Subcutaneous abdominal adipose tissue (tissue), 5 donors: ENCODE measurements at regions not wholly inside any gene's neighbourhood (a gene's known extent, or its start where the extent isn't known, plus 50 kb on each side); places are given as distances from the start of the nearest gene placed in this dataset.

Experiments used
- H3K27ac ChIP-seq: one replicate; pipeline ENCODE4 v1.7.0; 2013; ENCODE audit warnings: low read depth, mild to moderate bottlenecking, inconsistent platforms, low read length, moderate library complexity
- H3K27me3 ChIP-seq, 5 donors: one replicate each; pipeline ENCODE4 v1.7.0; 2013; ENCODE audit warnings: low read length in 5 of 5, inconsistent platforms in 1 of 5; ENCODE audit not compliant: control insufficient read depth in 5 of 5, insufficient read depth in 4 of 5
- H3K36me3 ChIP-seq, 5 donors: one replicate each; pipeline ENCODE4 v1.7.0; 2013; ENCODE audit warnings: low read length in 5 of 5; ENCODE audit not compliant: control insufficient read depth in 5 of 5, insufficient read depth in 5 of 5
- H3K4me1 ChIP-seq, 5 donors: one replicate each; pipeline ENCODE4 v1.7.0; 2013; ENCODE audit warnings: low read length in 5 of 5, mild to moderate bottlenecking in 3 of 5, moderate library complexity in 1 of 5; ENCODE audit not compliant: control insufficient read depth in 5 of 5, insufficient read depth in 5 of 5
- H3K4me3 ChIP-seq, 5 donors: one replicate each; pipeline ENCODE4 v1.7.0; 2013; ENCODE audit warnings: low read length in 5 of 5, low read depth in 1 of 5
- H3K9ac ChIP-seq, 5 donors: one replicate each; pipeline ENCODE4 v1.7.0; 2013; ENCODE audit warnings: low read length in 5 of 5, mild to moderate bottlenecking in 4 of 5, moderate library complexity in 3 of 5
- H3K9me3 ChIP-seq, 5 donors: one replicate each; pipeline ENCODE4 v1.7.0; 2013; ENCODE audit warnings: low read length in 5 of 5; ENCODE audit not compliant: control insufficient read depth in 5 of 5
- donor health status: healthy.
- donor health status: healthy.
- donor health status: healthy.
- donor health status: healthy.
- donor health status: healthy.

GRCh38 chr3:113051787-113052186 lies 61.0 kb downstream of the GTPBP8 start:
- H3K4me1 ChIP-seq: peaks cover 0 to 27% (median 19%) of the 10 kb centered on the region in 5 donors
- H3K4me3 ChIP-seq: no peak overlapping the region
- no peaks in the 10 kb centered on the region for H3K9me3 ChIP-seq
- no peaks in the 10 kb centered on the region for H3K27me3 ChIP-seq
- no peaks in the 10 kb centered on the region for H3K36me3 ChIP-seq
- peak overlapping the region in 1 of 5 donors; percentile 10 for H3K9ac ChIP-seq
- peak overlapping the region; percentile 23 for H3K27ac ChIP-seq

GRCh38 chr3:113053169-113053568 lies 62.4 kb downstream of the GTPBP8 start:
- Histone ChIP-seq H3K9me3 (no peaks in the 10 kb centered on the region), H3K4me1 (peaks cover 0 to 27% (median 19%) of the 10 kb centered on the region in 5 donors), H3K9ac (no peak overlapping the region), H3K4me3 (no peak overlapping the region), H3K27ac (no peak overlapping the region), H3K36me3 (no peaks in the 10 kb centered on the region), H3K27me3 (no peaks in the 10 kb centered on the region)

- Histone ChIP-seq H3K4me3 (no peak overlapping the region), H3K27ac (no peak overlapping the region), H3K27me3 (no peaks in the 10 kb centered on the region), H3K4me1 (peaks cover 0 to 27% (median 19%) of the 10 kb centered on the region in 5 donors), H3K9ac (no peak overlapping the region), H3K36me3 (no peaks in the 10 kb centered on the region), H3K9me3 (no peaks in the 10 kb centered on the region)
Observed at GRCh38 chr3:113054552-113054951, 63.8 kb downstream of the GTPBP8 start.

GRCh38 chr3:113055201-113055600 lies 64.4 kb downstream of the GTPBP8 start:
- no peak overlapping the region for H3K4me3 ChIP-seq
- H3K4me1 ChIP-seq: peaks cover 0 to 27% (median 19%) of the 10 kb centered on the region in 5 donors
- H3K36me3 ChIP-seq: no peaks in the 10 kb centered on the region
- no peak overlapping the region for H3K9ac ChIP-seq
- no peaks in the 10 kb centered on the region for H3K9me3 ChIP-seq
- no peak overlapping the region for H3K27ac ChIP-seq
- H3K27me3 ChIP-seq: no peaks in the 10 kb centered on the region

GRCh38 chr3:113055961-113056360 lies 65.2 kb downstream of the GTPBP8 start:
- no peaks in the 10 kb centered on the region for H3K36me3 ChIP-seq
- no peak overlapping the region for H3K9ac ChIP-seq
- no peak overlapping the region for H3K4me3 ChIP-seq
- no peak overlapping the region for H3K27ac ChIP-seq
- H3K9me3 ChIP-seq: no peaks in the 10 kb centered on the region
- H3K27me3 ChIP-seq: no peaks in the 10 kb centered on the region
- peaks cover 0 to 27% (median 19%) of the 10 kb centered on the region in 5 donors for H3K4me1 ChIP-seq

- H3K4me1 ChIP-seq: peaks cover 0 to 16% (median 10%) of the 10 kb centered on the region in 5 donors
- H3K36me3 ChIP-seq: no peaks in the 10 kb centered on the region
- H3K9me3 ChIP-seq: no peaks in the 10 kb centered on the region
- H3K9ac ChIP-seq: no peak overlapping the region
- no peak overlapping the region for H3K27ac ChIP-seq
- H3K27me3 ChIP-seq: no peaks in the 10 kb centered on the region
- no peak overlapping the region for H3K4me3 ChIP-seq
Observed at GRCh38 chr3:113057117-113057516, 66.3 kb downstream of the GTPBP8 start.

GRCh38 chr3:113058188-113058587 lies 67.4 kb downstream of the GTPBP8 start:
- no peak overlapping the region for H3K4me3 ChIP-seq
- no peaks in the 10 kb centered on the region for H3K9me3 ChIP-seq
- peaks cover 0 to 2% (median 0%) of the 10 kb centered on the region in 5 donors for H3K36me3 ChIP-seq
- H3K27me3 ChIP-seq: no peaks in the 10 kb centered on the region
- no peak overlapping the region for H3K9ac ChIP-seq
- H3K27ac ChIP-seq: no peak overlapping the region
- H3K4me1 ChIP-seq: peaks cover 0 to 15% (median 8%) of the 10 kb centered on the region in 5 donors

GRCh38 chr3:113062705-113063104 lies 71.9 kb downstream of the GTPBP8 start:
- no peak overlapping the region for H3K27ac ChIP-seq
- H3K9ac ChIP-seq: no peak overlapping the region
- peaks cover 0 to 2% (median 0%) of the 10 kb centered on the region in 5 donors for H3K36me3 ChIP-seq
- H3K27me3 ChIP-seq: no peaks in the 10 kb centered on the region
- peaks cover 0 to 5% (median 0%) of the 10 kb centered on the region in 5 donors for H3K9me3 ChIP-seq
- peaks cover 0 to 8% (median 0%) of the 10 kb centered on the region in 5 donors for H3K4me1 ChIP-seq
- no peak overlapping the region for H3K4me3 ChIP-seq

GRCh38 chr3:113063126-113063894 lies 72.5 kb downstream of the GTPBP8 start:
- H3K27me3 ChIP-seq: no peaks in the 10 kb centered on the region

GRCh38 chr3:113064183-113064582 lies 73.4 kb downstream of the GTPBP8 start:
- Histone ChIP-seq H3K27me3 (no peaks in the 10 kb centered on the region), H3K27ac (no peak overlapping the region), H3K9ac (no peak overlapping the region), H3K9me3 (peaks cover 0 to 5% (median 0%) of the 10 kb centered on the region in 5 donors), H3K36me3 (peaks cover 0 to 2% (median 0%) of the 10 kb centered on the region in 5 donors), H3K4me3 (no peak overlapping the region), H3K4me1 (peaks cover 0 to 8% (median 0%) of the 10 kb centered on the region in 5 donors)

More at GRCh38 chr3:113063126-113063894, 72.5 kb downstream of the GTPBP8 start:
- no peak overlapping the region for H3K9ac ChIP-seq
- H3K4me1 ChIP-seq: peaks cover 0 to 8% (median 0%) of the 10 kb centered on the region in 5 donors
- no peak overlapping the region for H3K27ac ChIP-seq
- no peak overlapping the region for H3K4me3 ChIP-seq
- peaks cover 0 to 2% (median 0%) of the 10 kb centered on the region in 5 donors for H3K36me3 ChIP-seq
- peaks cover 0 to 5% (median 0%) of the 10 kb centered on the region in 5 donors for H3K9me3 ChIP-seq
